H7 (cell line): ENCODE measurements at regions not wholly inside any gene's neighbourhood (a gene's known extent, or its start where the extent isn't known, plus 50 kb on each side); places are given as distances from the start of the nearest gene placed in this dataset.

Experiments
- DNase-seq: peaks from one replicate; pipeline ENCODE4 v3.0.0; 2012
- H3K27me3 ChIP-seq: 2 replicates; pipeline ENCODE4 v1.6.0; 2011; ENCODE audit warnings: mild to moderate bottlenecking, low read length; ENCODE audit not compliant: control insufficient read depth, insufficient read depth
- H3K36me3 ChIP-seq: replicated peaks from 2 replicates; pipeline ENCODE4 v1.5.1; 2011; ENCODE audit warnings: low read length; ENCODE audit not compliant: control insufficient read depth, insufficient read depth
- H3K4me3 ChIP-seq: 2 replicates; pipeline ENCODE4 v1.5.1; 2011; ENCODE audit warnings: low read depth, mild to moderate bottlenecking, control low read depth, low read length, moderate library complexity; ENCODE audit not compliant: insufficient read depth

GRCh38 chr5:4068171-4068570 is 472.5 kb downstream of the IRX1 start:
- DNase-seq = no peak
- no peaks in the 10 kb centered on the region for H3K36me3 ChIP-seq
- H3K4me3 ChIP-seq = no peak overlapping the region
- H3K27me3 ChIP-seq = no peaks in the 10 kb centered on the region

GRCh38 chr5:4078544-4078943 is 482.9 kb downstream of the IRX1 start:
- H3K27me3 ChIP-seq = no peaks in the 10 kb centered on the region
- DNase-seq = no peak
- H3K4me3 ChIP-seq = no peak overlapping the region
- H3K36me3 ChIP-seq = no peaks in the 10 kb centered on the region

- no peak for DNase-seq
- no peak overlapping the region for H3K4me3 ChIP-seq
- no peaks in the 10 kb centered on the region for H3K27me3 ChIP-seq
- H3K36me3 ChIP-seq = no peaks in the 10 kb centered on the region
These were observed 484.2 kb downstream of the IRX1 start for GRCh38 chr5:4079831-4080230.

- DNase-seq = no peak
- Histone ChIP-seq H3K4me3 (no peak overlapping the region), H3K36me3 (no peaks in the 10 kb centered on the region), H3K27me3 (no peaks in the 10 kb centered on the region)
These were observed 484.7 kb downstream of the IRX1 start for GRCh38 chr5:4080370-4080769.

GRCh38 chr5:4081059-4081458 is 485.4 kb downstream of the IRX1 start:
- H3K4me3 ChIP-seq = no peak overlapping the region
- H3K27me3 ChIP-seq = no peaks in the 10 kb centered on the region
- DNase-seq = no peak
- no peaks in the 10 kb centered on the region for H3K36me3 ChIP-seq

GRCh38 chr5:4081466-4081865 is 485.8 kb downstream of the IRX1 start:
- H3K36me3 ChIP-seq = no peaks in the 10 kb centered on the region
- peak; percentile 30 for DNase-seq
- no peaks in the 10 kb centered on the region for H3K27me3 ChIP-seq
- no peak overlapping the region for H3K4me3 ChIP-seq

- no peak for DNase-seq
- Histone ChIP-seq H3K27me3 (no peaks in the 10 kb centered on the region), H3K36me3 (no peaks in the 10 kb centered on the region), H3K4me3 (no peak overlapping the region)
These were observed 487.4 kb downstream of the IRX1 start for GRCh38 chr5:4082966-4083564.

- no peak for DNase-seq
- H3K4me3 ChIP-seq = no peak overlapping the region
- no peaks in the 10 kb centered on the region for H3K36me3 ChIP-seq
- no peaks in the 10 kb centered on the region for H3K27me3 ChIP-seq
These were observed 488.1 kb downstream of the IRX1 start for GRCh38 chr5:4083591-4084337.

GRCh38 chr5:4086081-4086480 is 490.4 kb downstream of the IRX1 start:
- H3K27me3 ChIP-seq = no peaks in the 10 kb centered on the region
- H3K36me3 ChIP-seq = no peaks in the 10 kb centered on the region
- no peak for DNase-seq
- H3K4me3 ChIP-seq = no peak overlapping the region

GRCh38 chr5:4087110-4087509 is 491.5 kb downstream of the IRX1 start:
- no peaks in the 10 kb centered on the region for H3K27me3 ChIP-seq
- no peak overlapping the region for H3K4me3 ChIP-seq
- no peak for DNase-seq
- no peaks in the 10 kb centered on the region for H3K36me3 ChIP-seq

- H3K27me3 ChIP-seq = no peaks in the 10 kb centered on the region
- H3K36me3 ChIP-seq = no peaks in the 10 kb centered on the region
- no peak overlapping the region for H3K4me3 ChIP-seq
- no peak for DNase-seq
These were observed 493.5 kb downstream of the IRX1 start for GRCh38 chr5:4089087-4089486.

- Histone ChIP-seq H3K4me3 (no peak overlapping the region), H3K36me3 (no peaks in the 10 kb centered on the region), H3K27me3 (no peaks in the 10 kb centered on the region)
- no peak for DNase-seq
These were observed 497.6 kb downstream of the IRX1 start for GRCh38 chr5:4093236-4093635.

GRCh38 chr5:4093970-4094369 is 498.3 kb downstream of the IRX1 start:
- no peaks in the 10 kb centered on the region for H3K27me3 ChIP-seq
- DNase-seq = no peak
- no peak overlapping the region for H3K4me3 ChIP-seq
- no peaks in the 10 kb centered on the region for H3K36me3 ChIP-seq

- no peak for DNase-seq
- Histone ChIP-seq H3K27me3 (no peaks in the 10 kb centered on the region), H3K36me3 (no peaks in the 10 kb centered on the region), H3K4me3 (no peak overlapping the region)
These were observed 500.4 kb downstream of the IRX1 start for GRCh38 chr5:4095918-4096630.

GRCh38 chr5:4097199-4097598 is 501.6 kb downstream of the IRX1 start:
- H3K4me3 ChIP-seq = no peak overlapping the region
- no peaks in the 10 kb centered on the region for H3K36me3 ChIP-seq
- no peak for DNase-seq
- H3K27me3 ChIP-seq = no peaks in the 10 kb centered on the region
